Lower leg skin (tissue), 3 donors: ENCODE measurements at regions not wholly inside any gene's neighbourhood (a gene's known extent, or its start where the extent isn't known, plus 50 kb on each side); places are given as distances from the start of the nearest gene placed in this dataset.

Experiments
- POLR2A ChIP-seq, 2 donors: fragments of 450-650 bp; IDR thresholded peaks; one replicate each; pipeline ENCODE4 v1.6.1; 2016 to 2017; ENCODE audit warnings: antibody characterized with exemption in 2 of 2, mild to moderate bottlenecking in 1 of 2, moderate library complexity in 1 of 2
- TF ChIP-seq, protein P1 (sequence below), 3 donors: fragments of 450-650 bp; IDR thresholded peaks; one replicate each; pipeline ENCODE4 v1.5.1; 2016; ENCODE audit warnings: antibody characterized with exemption in 3 of 3, mild to moderate bottlenecking in 3 of 3, moderate library complexity in 2 of 3

DNA sequence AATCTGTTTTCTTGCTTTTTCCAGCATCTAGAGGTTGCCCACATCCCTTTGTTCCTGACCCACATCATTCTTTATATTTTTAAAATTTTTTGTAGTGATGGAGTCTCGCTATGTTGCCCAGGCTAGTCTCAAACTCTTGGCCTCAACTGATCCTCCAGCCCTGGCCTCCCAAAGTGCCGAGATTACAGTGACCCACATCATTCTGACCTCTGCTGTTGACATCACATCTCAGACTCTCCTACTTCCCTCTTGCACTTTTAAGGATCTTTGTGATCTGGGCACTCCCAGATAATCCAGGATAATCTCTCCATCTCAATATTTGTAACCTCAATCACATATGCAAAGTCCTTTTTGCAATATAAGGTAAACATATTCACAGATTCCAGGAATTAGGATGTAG lies 266.6 kb downstream of the MEX3B start:
- TF ChIP-seq, protein P1, sequence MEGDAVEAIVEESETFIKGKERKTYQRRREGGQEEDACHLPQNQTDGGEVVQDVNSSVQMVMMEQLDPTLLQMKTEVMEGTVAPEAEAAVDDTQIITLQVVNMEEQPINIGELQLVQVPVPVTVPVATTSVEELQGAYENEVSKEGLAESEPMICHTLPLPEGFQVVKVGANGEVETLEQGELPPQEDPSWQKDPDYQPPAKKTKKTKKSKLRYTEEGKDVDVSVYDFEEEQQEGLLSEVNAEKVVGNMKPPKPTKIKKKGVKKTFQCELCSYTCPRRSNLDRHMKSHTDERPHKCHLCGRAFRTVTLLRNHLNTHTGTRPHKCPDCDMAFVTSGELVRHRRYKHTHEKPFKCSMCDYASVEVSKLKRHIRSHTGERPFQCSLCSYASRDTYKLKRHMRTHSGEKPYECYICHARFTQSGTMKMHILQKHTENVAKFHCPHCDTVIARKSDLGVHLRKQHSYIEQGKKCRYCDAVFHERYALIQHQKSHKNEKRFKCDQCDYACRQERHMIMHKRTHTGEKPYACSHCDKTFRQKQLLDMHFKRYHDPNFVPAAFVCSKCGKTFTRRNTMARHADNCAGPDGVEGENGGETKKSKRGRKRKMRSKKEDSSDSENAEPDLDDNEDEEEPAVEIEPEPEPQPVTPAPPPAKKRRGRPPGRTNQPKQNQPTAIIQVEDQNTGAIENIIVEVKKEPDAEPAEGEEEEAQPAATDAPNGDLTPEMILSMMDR (IDR thresholded peaks at IDR 0.05): no peak
- TF ChIP-seq POLR2A (IDR thresholded peaks at IDR 0.05): no peak
